ENCODE measurements at regions not wholly inside any gene's neighbourhood (a gene's known extent, or its start where the extent isn't known, plus 50 kb on each side); places are given as distances from the start of the nearest gene placed in this dataset.

DNA sequence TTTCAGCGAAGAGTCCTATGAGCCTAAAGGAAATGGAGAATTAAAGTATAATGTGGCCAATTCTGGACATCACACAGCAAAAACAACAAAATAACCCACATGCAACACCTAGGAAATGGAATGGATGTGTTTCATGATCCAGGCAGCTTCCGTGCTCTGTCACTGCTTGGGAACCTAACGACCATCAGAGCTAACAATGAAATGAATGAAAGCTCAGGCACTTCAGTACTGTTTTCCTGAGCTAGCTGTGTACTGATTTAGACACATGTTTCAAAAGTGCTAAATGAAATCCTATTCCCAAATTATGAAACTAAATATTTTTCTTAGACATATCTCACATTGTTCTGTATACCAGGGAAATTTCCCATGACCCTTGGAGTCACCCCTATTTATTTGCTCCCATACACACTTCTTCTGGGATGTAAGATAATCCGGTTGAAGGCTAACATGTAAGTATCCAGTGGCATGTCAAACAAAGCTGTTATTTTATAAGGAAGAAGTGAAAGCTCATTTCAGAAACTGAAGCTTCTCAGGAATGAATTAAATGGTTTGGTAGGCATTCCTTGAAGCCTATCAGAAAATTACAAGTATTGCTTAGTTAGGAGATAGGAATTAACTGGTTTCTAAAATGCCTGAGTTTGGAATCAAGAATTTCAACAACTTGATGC lies 108.5 kb upstream of the RND3 start:
- TF ChIP-seq, protein P1, sequence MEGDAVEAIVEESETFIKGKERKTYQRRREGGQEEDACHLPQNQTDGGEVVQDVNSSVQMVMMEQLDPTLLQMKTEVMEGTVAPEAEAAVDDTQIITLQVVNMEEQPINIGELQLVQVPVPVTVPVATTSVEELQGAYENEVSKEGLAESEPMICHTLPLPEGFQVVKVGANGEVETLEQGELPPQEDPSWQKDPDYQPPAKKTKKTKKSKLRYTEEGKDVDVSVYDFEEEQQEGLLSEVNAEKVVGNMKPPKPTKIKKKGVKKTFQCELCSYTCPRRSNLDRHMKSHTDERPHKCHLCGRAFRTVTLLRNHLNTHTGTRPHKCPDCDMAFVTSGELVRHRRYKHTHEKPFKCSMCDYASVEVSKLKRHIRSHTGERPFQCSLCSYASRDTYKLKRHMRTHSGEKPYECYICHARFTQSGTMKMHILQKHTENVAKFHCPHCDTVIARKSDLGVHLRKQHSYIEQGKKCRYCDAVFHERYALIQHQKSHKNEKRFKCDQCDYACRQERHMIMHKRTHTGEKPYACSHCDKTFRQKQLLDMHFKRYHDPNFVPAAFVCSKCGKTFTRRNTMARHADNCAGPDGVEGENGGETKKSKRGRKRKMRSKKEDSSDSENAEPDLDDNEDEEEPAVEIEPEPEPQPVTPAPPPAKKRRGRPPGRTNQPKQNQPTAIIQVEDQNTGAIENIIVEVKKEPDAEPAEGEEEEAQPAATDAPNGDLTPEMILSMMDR (IDR thresholded peaks at IDR 0.05): no peak
- TF ChIP-seq POLR2A (IDR thresholded peaks at IDR 0.05; ENCODE audit: low read depth) (no peak), EP300 (IDR thresholded peaks at IDR 0.05) (no peak)

All from esophagus muscularis mucosa (tissue), 4 donors.